Hematopoietic multipotent progenitor cell treated with erythropoietin and hydrocortisone succinate and interleukin-3 and kit ligand, for 8 days (in vitro differentiated cells): ENCODE measurements at regions not wholly inside any gene's neighbourhood (a gene's known extent, or its start where the extent isn't known, plus 50 kb on each side); places are given as distances from the start of the nearest gene placed in this dataset.
"Not testable (repeated sequence)": the region's sequence is repeated elsewhere in the genome, so short reads cannot be mapped to it uniquely, and the experiment has no call there.

Source experiments
- DNase-seq: peaks from one replicate; pipeline ENCODE4 v3.0.0-alpha.2; 2015

DNA sequence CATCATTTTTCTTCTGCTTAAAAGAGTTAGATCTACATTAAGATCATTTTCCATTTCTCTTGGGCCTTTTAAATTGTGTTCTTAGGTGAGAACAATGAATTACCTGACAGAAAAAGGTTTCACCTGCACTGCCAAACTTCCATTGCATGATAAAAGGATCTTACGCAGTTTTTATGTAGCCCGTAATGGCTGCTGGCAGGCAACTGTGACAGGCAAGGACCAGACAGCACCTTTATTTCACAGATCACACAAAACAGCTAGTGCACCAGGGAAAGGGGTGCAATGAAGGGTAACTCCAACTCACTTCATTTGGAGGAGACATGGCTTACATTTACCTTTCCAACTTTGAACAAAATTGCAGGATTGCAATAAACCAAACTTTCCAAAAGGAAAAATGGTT, 159.8 kb downstream of the SLITRK1 start:
- no peak for DNase-seq

- DNase-seq = no peak
Measured at GRCh38 chr13:83716121-83716520, 166.2 kb downstream of the SLITRK1 start.

GRCh38 chr13:83714236-83714635, 168.0 kb downstream of the SLITRK1 start:
- DNase-seq = no peak

- DNase-seq = no peak
Measured at GRCh38 chr13:83710133-83710515, 172.2 kb downstream of the SLITRK1 start.

DNA sequence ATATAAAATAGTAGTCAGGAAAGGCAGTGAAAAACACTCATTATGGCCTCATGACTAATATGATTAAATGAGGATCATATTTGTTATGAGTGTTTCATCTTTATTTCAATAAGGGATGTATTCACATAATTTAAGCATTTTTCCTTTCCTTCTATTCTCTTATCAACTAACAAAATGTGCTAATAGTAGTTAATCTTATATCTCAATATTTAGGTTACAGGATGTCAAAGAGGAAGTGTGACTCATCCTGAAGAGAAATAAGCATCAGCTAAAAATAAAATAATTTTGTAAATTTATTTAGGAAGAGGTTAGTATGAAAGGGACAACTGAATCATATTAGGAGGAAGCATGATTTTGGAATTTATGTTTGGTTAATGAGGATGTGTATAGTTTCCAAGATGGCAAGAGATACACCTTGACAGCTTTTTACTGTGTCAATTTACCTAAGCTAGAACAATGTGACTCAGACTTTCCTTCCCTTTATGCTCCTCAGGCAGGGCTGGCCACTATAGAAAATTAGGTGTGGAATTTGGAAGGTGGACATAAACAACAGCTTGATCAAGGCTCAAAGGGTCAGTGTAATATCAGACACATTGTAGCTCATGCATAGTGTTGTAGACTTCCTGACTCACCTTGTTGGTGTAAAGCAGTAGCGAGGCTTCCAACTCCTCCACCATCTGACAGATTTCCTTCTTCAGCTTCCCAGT, 172.7 kb downstream of the SLITRK1 start:
- DNase-seq = no peak

DNA sequence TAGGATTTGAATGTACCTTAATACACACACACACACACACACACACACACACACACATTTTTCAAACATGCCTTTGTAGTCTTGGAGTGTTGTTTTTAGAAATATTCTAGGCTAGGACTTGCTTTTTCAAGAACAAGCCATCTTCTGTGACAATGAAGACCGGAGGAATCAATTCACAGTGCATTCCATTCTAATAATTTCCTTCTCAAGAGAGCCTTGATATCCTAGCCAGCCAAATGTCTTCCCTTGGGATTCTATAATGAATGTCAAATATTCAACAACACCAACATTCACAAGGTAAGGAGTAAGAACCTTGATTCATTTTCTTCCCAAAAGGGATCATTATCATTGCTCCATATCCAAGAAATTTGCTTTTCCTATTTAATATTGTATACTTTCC, 180.3 kb downstream of the SLITRK1 start:
- DNase-seq = no peak

DNA sequence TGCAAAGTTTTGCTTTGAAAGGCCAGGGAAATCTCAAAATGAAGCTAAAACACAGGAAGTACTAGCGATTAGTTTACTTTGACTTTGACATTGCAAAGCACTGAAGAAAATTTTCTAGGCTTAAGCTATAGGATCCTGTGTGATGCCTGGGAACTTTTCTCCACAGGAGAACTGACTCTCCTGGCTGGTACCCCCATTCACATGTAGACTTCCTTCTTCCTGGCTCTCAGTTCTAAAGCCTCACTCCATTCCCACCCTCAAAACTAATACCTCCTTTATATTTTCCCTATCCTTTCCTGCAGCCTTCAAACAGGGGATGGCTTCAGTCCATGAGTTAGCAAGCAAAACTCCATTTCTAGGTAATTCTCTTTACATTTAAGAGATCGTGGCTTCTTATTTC, 189.5 kb downstream of the SLITRK1 start:
- no peak for DNase-seq

GRCh38 chr13:83691966-83692365, 190.3 kb downstream of the SLITRK1 start:
- DNase-seq = no peak

DNA sequence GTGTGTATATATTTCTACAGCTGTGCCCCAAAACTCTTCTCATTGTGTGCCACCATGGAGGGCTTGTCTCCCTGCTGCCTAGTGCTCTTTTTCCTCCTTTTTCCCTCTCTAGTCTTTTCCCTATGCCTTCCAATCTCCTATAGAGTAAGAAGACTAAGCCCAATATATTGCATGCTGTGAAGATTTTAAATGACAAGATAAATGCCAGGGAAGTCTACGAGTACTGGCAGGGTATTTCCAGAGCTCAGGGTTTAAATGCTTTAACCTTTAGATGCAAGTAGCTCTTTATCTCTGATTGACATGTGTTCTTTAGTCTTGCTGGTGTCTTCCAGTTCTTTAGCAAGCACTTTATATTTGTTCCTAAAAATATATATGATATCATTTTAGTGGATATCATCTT, 200.7 kb downstream of the SLITRK1 start:
- no peak for DNase-seq

- no peak for DNase-seq
Measured at GRCh38 chr13:83677985-83678384, 204.3 kb downstream of the SLITRK1 start.

DNA sequence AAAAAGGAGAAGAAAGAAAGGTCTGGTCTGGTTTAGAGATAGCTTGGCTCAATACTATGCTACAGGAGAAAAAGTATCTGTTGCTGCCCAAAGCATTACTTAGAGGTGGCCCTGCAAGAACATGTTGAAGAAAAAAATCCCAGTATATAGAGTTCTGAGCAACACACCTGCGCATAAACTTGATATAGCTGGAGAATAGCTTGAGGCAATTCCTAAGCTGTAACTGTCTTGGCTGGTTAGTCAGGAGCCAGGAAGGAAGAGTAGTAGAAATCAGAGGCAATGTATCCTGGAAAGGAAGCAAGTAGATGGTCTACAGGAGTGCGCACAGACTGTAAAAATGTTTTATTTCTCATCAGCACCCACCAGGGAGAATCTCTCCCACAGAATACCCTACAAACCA, 209.7 kb downstream of the SLITRK1 start:
- no peak for DNase-seq

GRCh38 chr13:83667606-83668005, 214.7 kb downstream of the SLITRK1 start:
- no peak for DNase-seq

GRCh38 chr13:83666141-83666540, 216.1 kb downstream of the SLITRK1 start:
- DNase-seq = no peak

- no peak for DNase-seq
Measured at GRCh38 chr13:83657281-83657680, 225.0 kb downstream of the SLITRK1 start.

DNA sequence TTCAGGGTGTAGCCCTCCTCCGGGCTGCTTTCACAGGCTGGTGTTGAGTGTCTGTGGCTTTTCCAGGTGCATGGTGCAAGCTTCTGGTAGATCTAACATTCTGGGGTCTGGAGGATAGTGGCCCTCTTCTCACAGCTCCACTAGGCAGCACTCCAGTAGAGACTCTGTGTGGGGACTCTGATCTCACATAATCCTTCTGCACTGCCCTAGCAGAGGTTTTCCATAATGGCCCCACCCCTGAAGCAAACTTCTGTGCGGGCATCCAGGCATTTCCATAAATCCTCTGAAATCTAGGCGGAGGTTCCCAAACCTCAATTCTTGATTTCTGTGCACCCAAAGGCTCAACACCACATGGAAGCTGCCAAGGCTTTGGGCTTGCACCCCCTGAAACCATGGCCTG, 239.7 kb downstream of the SLITRK1 start:
- DNase-seq = not testable (repeated sequence)

DNA sequence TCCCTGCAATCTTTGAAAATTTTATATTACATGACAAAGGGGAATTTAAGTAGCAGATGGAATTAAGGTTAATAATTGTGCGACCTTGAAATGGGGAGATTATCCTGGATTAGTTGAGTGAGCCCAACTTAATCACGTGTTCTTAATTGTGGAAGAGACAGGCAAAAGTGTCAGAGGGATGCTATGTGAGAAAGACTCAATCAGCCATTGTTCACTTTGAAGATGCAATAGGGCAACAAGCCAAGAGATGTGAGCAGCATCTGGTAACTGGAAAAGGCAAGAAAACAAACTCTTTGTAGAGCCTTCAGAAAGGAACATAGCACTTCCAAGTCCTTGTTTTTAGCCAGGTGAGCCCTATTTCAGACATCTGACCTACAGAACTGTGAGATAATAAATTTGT, 247.7 kb downstream of the SLITRK1 start:
- no peak for DNase-seq

DNA sequence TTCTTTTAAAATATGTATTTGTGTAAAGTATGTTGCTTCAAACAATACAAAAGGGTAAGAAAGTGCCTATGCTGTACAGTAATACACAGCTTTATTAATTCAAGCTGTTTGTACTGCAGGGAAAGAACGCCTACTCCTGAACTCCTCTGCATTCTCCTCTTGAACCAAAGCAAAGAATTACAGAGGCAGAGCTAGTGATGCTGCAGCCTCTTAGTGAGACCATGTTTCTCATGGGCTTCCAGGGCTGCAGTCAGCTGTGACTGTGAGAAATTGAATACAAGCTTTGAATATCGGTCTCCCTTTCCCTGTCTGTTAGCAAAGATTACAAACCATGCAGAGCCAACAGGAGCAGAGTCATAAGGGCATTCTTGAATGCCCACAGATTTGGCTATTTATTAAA, 248.5 kb downstream of the SLITRK1 start:
- no peak for DNase-seq

GRCh38 chr13:83622422-83622784, 259.9 kb downstream of the SLITRK1 start:
- no peak for DNase-seq

GRCh38 chr13:83621765-83622421, 260.4 kb downstream of the SLITRK1 start:
- DNase-seq = no peak

DNA sequence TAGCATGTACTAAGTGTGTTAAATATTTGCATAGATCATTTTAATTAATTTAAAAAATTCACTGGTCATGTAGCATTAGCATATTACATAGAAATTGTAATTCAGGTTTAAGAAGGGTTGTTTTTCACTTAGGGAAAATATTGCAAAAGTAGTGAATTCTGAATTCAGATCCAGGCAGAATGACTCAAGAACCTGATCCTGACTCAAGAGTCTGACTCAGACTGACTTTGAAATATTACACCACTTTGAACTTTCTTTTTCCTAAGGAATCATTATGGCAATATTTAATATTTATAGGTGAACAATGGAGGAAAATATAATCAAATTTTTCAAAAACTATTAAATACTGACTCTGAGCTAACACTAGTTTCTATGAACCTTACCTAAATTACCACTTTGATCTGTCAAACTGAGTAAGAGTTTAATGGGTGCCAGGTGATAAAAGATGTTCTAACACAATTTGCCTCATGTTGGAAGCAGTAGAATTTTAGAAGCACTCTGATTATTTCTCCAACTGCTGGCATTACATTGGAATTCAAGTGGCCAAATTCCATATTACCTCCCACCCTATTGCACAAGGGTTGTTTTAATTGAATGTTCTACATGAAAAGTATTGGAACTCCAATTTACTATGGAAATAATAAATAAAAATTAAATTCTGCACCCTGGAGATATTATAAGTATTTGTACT, 261.6 kb downstream of the SLITRK1 start:
- DNase-seq = no peak

DNA sequence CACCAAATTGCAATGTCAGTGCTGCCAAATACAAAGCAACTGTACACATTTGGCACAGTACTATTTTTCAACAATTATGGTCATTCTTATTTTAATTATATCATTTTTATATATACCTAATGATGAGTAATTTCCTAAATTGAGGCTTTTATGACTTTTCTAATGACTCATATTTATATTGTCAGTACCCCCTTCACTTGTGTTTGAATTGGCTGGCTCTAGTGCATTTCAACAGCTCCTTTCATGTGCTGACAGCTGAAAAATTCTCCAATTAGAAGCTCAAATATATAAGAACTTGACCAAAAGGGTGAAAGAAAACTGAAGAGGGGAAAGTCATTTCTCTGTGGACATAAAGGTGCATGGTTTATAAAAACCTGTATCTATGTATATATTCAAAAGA, 263.3 kb downstream of the SLITRK1 start:
- DNase-seq = no peak

DNA sequence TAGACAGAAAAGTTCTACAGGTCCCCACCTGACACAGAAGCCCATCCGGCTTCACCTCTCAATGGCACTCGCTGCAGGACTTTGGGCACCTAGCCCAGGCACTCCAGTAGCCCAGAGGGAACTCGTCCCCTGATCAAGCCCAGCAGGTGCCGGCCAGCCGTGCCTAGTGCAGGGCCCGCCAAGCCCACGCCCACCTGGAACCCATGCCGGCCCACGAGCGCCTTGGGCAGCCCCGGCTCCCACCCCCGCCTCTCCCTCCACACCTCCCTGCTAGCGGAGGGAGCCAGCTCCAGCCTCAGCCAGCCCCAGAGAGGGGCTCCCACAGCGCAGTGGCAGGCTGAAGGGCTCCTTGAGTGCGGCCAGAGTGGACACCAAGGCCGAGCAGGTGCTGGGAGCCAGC, 268.8 kb downstream of the SLITRK1 start:
- DNase-seq = no peak

- no peak for DNase-seq
Measured at GRCh38 chr13:83601539-83601938, 280.7 kb downstream of the SLITRK1 start.

DNA sequence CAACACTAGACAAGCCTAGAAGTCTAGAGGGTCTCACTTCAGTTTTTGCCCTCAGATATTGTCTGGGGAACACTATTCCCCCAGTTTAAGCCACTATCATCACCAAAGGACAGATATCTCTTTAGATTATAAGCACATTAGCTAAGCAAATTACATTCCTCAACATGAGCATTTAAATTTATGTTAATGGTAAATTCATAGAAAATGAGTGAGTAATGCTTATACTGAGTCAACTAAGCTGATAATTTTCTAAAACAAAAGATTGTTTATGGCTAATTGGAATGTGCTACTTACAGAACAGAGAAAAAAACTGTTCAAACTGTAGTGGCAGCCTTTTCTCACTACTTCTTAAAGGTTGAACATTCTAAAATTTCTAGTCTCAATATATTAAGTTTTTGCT, 290.2 kb downstream of the SLITRK1 start:
- no peak for DNase-seq
